H9 (cell line): ENCODE measurements at regions not wholly inside any gene's neighbourhood (a gene's known extent, or its start where the extent isn't known, plus 50 kb on each side); places are given as distances from the start of the nearest gene placed in this dataset.

Source experiments
- DNase-seq: peaks from one replicate; pipeline ENCODE4 v3.0.0-alpha.2; 2017
- H2AFZ ChIP-seq: one replicate; pipeline ENCODE4 v1.6.1; 2013; ENCODE audit warnings: mild to moderate bottlenecking, low read length, control low read depth, moderate library complexity
- H2AK5ac ChIP-seq: 2 replicates; pipeline ENCODE4 v1.6.1; 2013; ENCODE audit warnings: low read length, control low read depth, mixed read lengths; ENCODE audit not compliant: insufficient read length
- H2BK120ac ChIP-seq: one replicate; pipeline ENCODE4 v1.6.1; 2013; ENCODE audit warnings: low read depth, mild to moderate bottlenecking, low read length, control low read depth, inconsistent platforms; ENCODE audit not compliant: poor library complexity, severe bottlenecking
- H2BK12ac ChIP-seq: 2 replicates; pipeline ENCODE4 v1.6.1; 2013; ENCODE audit warnings: low read length, control low read depth, mixed read lengths, low read depth; ENCODE audit not compliant: insufficient read length
- H2BK15ac ChIP-seq: 2 replicates; pipeline ENCODE4 v1.6.1; 2013; ENCODE audit warnings: low read depth, low read length, control low read depth
- H2BK20ac ChIP-seq: one replicate; pipeline ENCODE4 v1.6.1; 2013; ENCODE audit warnings: low read depth, mild to moderate bottlenecking, low read length, control low read depth, inconsistent platforms; ENCODE audit not compliant: poor library complexity, severe bottlenecking
- H2BK5ac ChIP-seq: 2 replicates; pipeline ENCODE4 v1.6.1; 2013; ENCODE audit warnings: low read length, control low read depth, mixed read lengths; ENCODE audit not compliant: insufficient read length
- H3K14ac ChIP-seq: 2 replicates; pipeline ENCODE4 v1.6.1; 2013; ENCODE audit warnings: low read length, control low read depth; ENCODE audit not compliant: insufficient read depth
- H3K18ac ChIP-seq: 2 replicates; pipeline ENCODE4 v1.6.1; 2013; ENCODE audit warnings: low read depth, mild to moderate bottlenecking, mixed read lengths, low read length, control low read depth; ENCODE audit not compliant: insufficient read length
- H3K23ac ChIP-seq: 2 replicates; pipeline ENCODE4 v1.6.1; 2013; ENCODE audit warnings: low read length, control low read depth, mixed read lengths, low read depth; ENCODE audit not compliant: insufficient read length
- H3K23me2 ChIP-seq: 2 replicates; pipeline ENCODE4 v1.6.1; 2013; ENCODE audit warnings: low read depth, mild to moderate bottlenecking, mixed read lengths, low read length, control low read depth; ENCODE audit not compliant: insufficient read length, poor library complexity, severe bottlenecking
- H3K27ac ChIP-seq: 2 replicates; pipeline ENCODE4 v1.5.1; 2013; ENCODE audit warnings: low read length, control low read depth, mixed read lengths, low read depth; ENCODE audit not compliant: insufficient read length
- H3K27me3 ChIP-seq: 2 replicates; pipeline ENCODE4 v1.6.1; 2013; ENCODE audit warnings: low read length, control low read depth, inconsistent platforms; ENCODE audit not compliant: insufficient read depth
- H3K4ac ChIP-seq: 2 replicates; pipeline ENCODE4 v1.6.1; 2013; ENCODE audit warnings: low read depth, mild to moderate bottlenecking, control low read depth, inconsistent platforms, low read length, moderate library complexity
- H3K4me1 ChIP-seq: 2 replicates; pipeline ENCODE4 v1.6.1; 2013; ENCODE audit warnings: low read length, control low read depth, inconsistent platforms; ENCODE audit not compliant: insufficient read depth
- H3K4me2 ChIP-seq: 2 replicates; pipeline ENCODE4 v1.6.1; 2013; ENCODE audit warnings: low read length, control low read depth, mixed read lengths; ENCODE audit not compliant: insufficient read length, insufficient read depth
- H3K56ac ChIP-seq: 2 replicates; pipeline ENCODE4 v1.6.1; 2013; ENCODE audit warnings: low read depth, mild to moderate bottlenecking, mixed read lengths, low read length, control low read depth; ENCODE audit not compliant: insufficient read length
- H3K79me1 ChIP-seq: 2 replicates; pipeline ENCODE4 v1.6.1; 2013; ENCODE audit warnings: low read depth, mild to moderate bottlenecking, moderate library complexity, low read length, control low read depth, inconsistent platforms; ENCODE audit not compliant: insufficient read depth, poor library complexity, severe bottlenecking
- H3K79me2 ChIP-seq: 2 replicates; pipeline ENCODE4 v1.6.1; 2013; ENCODE audit warnings: low read length, control low read depth, inconsistent platforms; ENCODE audit not compliant: insufficient read depth
- H3K9ac ChIP-seq: 2 replicates; pipeline ENCODE4 v1.6.1; 2013; ENCODE audit warnings: low read length, control low read depth, mixed read lengths; ENCODE audit not compliant: insufficient read length; ENCODE audit errors: extremely low read depth
- H3K9me3 ChIP-seq: one replicate; pipeline ENCODE4 v1.6.1; 2013; ENCODE audit warnings: low read depth, low read length, inconsistent platforms; ENCODE audit not compliant: control insufficient read depth
- H3T11ph ChIP-seq: one replicate; pipeline ENCODE4 v1.6.1; 2013; ENCODE audit warnings: mild to moderate bottlenecking, low read length, control low read depth, inconsistent platforms
- H4K20me1 ChIP-seq: one replicate; pipeline ENCODE4 v1.6.1; 2013; ENCODE audit not compliant: control insufficient read depth, insufficient read length, insufficient read depth
- H4K5ac ChIP-seq: 2 replicates; pipeline ENCODE4 v1.6.1; 2013; ENCODE audit warnings: low read depth, mild to moderate bottlenecking, mixed read lengths, low read length, control low read depth; ENCODE audit not compliant: insufficient read length
- H4K8ac ChIP-seq: replicated peaks from 2 replicates; pipeline ENCODE4 v1.6.1; 2013; ENCODE audit warnings: low read length, control low read depth, mixed read lengths, low read depth; ENCODE audit not compliant: insufficient read length
- H4K91ac ChIP-seq: 2 replicates; pipeline ENCODE4 v1.6.1; 2013; ENCODE audit warnings: low read depth, mild to moderate bottlenecking, moderate library complexity, mixed read lengths, low read length, control low read depth; ENCODE audit not compliant: insufficient read length
- H3K27ac Mint-ChIP-seq, 3 experiments: 2 replicates in 2 of 3; 3 replicates in 1 of 3; pipeline ENCODE4 v1.8.0; 2020 to 2021; ENCODE audit warnings: mixed read lengths in 3 of 3, mild to moderate bottlenecking in 1 of 3, moderate library complexity in 1 of 3
- H3K27me3 Mint-ChIP-seq: 2 replicates; pipeline ENCODE4 v1.8.0; 2021; ENCODE audit warnings: low read depth, mild to moderate bottlenecking, moderate library complexity, mixed read lengths
- H3K36me3 Mint-ChIP-seq, 3 experiments: 2 replicates in 2 of 3; 3 replicates in 1 of 3; pipeline ENCODE4 v1.8.0; 2020 to 2021; ENCODE audit warnings: low read depth in 3 of 3, mixed read lengths in 3 of 3; ENCODE audit not compliant: insufficient read depth in 1 of 3
- H3K4me1 Mint-ChIP-seq, 2 experiments: 2 replicates each; pipeline ENCODE4 v1.8.0; 2020; ENCODE audit warnings: mixed read lengths in 2 of 2
- H3K4me3 Mint-ChIP-seq, 2 experiments: 2 replicates in 1 of 2; 3 replicates in 1 of 2; pipeline ENCODE4 v1.8.0; 2020 to 2021; ENCODE audit warnings: mild to moderate bottlenecking in 2 of 2, mixed read lengths in 2 of 2, moderate library complexity in 1 of 2
- H3K9me3 Mint-ChIP-seq, 2 experiments: 2 replicates in 1 of 2; 3 replicates in 1 of 2; pipeline ENCODE4 v1.8.0; 2020; ENCODE audit warnings: mild to moderate bottlenecking in 2 of 2, mixed read lengths in 2 of 2, moderate library complexity in 1 of 2
- TF ChIP-seq, protein P1 (sequence below): fragments of 200-600 bp; sonication (generic); conservative IDR thresholded peaks from 3 replicates; pipeline ENCODE4 v1.8.0; 2021; ENCODE audit warnings: antibody characterized with exemption, mild to moderate bottlenecking

DNA sequence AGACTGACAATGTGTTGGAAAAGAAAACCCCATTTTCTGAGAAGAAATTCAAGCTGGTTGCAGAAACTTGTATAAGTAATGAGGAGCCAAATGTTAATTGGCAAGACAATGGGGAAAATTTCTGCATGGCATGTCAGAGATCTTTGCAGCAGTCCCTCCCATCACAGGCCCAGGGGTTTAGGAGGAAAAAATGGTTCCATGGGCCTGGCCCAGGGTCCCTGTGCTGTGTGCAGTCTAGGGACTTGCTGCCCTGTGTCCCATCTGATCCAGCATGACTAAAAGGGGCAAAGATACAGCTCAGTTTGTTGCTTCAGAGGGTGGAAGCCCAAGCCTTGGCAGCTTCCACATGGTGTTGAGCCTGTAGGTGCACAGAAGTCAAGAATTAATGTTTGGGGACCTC lies 440.3 kb upstream of the TPK1 start:
- Mint-ChIP-seq H3K36me3 (peaks cover 8 to 35% (median 21%) of the 10 kb centered on the region in 3 experiments), H3K9me3 (peaks cover 49 to 58% of the 10 kb centered on the region in 2 experiments), H3K4me3 (no peak overlapping the region), H3K4me1 (no peaks in the 10 kb centered on the region), H3K27me3 (no peaks in the 10 kb centered on the region; the same call in 1 of the 2 replicates), H3K27ac (no peak overlapping the region)
- H2BK5ac ChIP-seq = no peak overlapping the region
- no peak overlapping the region for H2BK15ac ChIP-seq
- no peak overlapping the region for H3K4me2 ChIP-seq
- TF ChIP-seq, protein P1, sequence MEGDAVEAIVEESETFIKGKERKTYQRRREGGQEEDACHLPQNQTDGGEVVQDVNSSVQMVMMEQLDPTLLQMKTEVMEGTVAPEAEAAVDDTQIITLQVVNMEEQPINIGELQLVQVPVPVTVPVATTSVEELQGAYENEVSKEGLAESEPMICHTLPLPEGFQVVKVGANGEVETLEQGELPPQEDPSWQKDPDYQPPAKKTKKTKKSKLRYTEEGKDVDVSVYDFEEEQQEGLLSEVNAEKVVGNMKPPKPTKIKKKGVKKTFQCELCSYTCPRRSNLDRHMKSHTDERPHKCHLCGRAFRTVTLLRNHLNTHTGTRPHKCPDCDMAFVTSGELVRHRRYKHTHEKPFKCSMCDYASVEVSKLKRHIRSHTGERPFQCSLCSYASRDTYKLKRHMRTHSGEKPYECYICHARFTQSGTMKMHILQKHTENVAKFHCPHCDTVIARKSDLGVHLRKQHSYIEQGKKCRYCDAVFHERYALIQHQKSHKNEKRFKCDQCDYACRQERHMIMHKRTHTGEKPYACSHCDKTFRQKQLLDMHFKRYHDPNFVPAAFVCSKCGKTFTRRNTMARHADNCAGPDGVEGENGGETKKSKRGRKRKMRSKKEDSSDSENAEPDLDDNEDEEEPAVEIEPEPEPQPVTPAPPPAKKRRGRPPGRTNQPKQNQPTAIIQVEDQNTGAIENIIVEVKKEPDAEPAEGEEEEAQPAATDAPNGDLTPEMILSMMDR = no peak
- H3T11ph ChIP-seq = no peak overlapping the region
- no peak overlapping the region for H4K91ac ChIP-seq
- H3K56ac ChIP-seq = no peak overlapping the region
- no peak overlapping the region for H3K23ac ChIP-seq
- H3K4me1 ChIP-seq = no peaks in the 10 kb centered on the region
- no peak overlapping the region for H2AK5ac ChIP-seq
- H3K18ac ChIP-seq = no peak overlapping the region
- H4K5ac ChIP-seq = no peak overlapping the region
- H3K23me2 ChIP-seq = no peaks in the 10 kb centered on the region
- H3K9me3 ChIP-seq = no peaks in the 10 kb centered on the region
- no peaks in the 10 kb centered on the region for H3K79me1 ChIP-seq
- H3K27me3 ChIP-seq = no peaks in the 10 kb centered on the region
- no peak overlapping the region for H3K9ac ChIP-seq
- H3K27ac ChIP-seq = no peak overlapping the region
- no peak overlapping the region for H3K4ac ChIP-seq
- H2BK120ac ChIP-seq = no peak overlapping the region
- DNase-seq = no peak
- H2AFZ ChIP-seq = no peak overlapping the region
- no peak overlapping the region for H2BK12ac ChIP-seq
- H3K14ac ChIP-seq = no peak overlapping the region
- H4K20me1 ChIP-seq = no peaks in the 10 kb centered on the region
- H4K8ac ChIP-seq = no peak overlapping the region
- no peaks in the 10 kb centered on the region for H3K79me2 ChIP-seq
- no peak overlapping the region for H2BK20ac ChIP-seq
